AML-193 (cell line): ENCODE measurements at regions not wholly inside any gene's neighbourhood (a gene's known extent, or its start where the extent isn't known, plus 50 kb on each side); places are given as distances from the start of the nearest gene placed in this dataset.
"Not testable (repeated sequence)": the region's sequence is repeated elsewhere in the genome, so short reads cannot be mapped to it uniquely, and the experiment has no call there.

Experiments used
- DNase-seq, 2 experiments: peaks; one replicate each; lab custom pipeline; 2025; lab: John Stamatoyannopoulos, UW

- DNase-seq = no peak
Measured at GRCh38 chrX:55813150-55813549, 95.6 kb downstream of the RRAGB start.

GRCh38 chrX:55815546-55815945 is 98.0 kb downstream of the RRAGB start:
- no peak for DNase-seq

DNA sequence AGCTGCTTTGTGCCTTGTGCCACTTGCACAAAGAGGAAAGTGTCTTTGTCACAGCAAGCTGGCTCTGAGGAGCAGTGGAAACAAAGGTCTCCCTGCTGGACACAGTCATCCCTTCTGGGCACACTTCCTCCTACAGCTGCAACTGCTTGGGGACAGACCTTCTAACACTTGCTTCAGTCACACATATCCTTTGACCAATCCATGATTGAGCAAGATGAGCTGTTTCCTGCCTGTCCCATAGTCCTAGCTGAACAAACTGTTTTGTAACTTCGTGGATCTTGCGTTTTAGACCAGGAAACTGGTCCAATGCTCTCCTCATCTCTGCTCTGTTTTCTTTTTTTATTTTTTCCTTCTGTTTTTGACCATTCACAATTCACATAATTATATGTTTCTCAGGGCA is 98.5 kb downstream of the RRAGB start:
- peak; percentile 1 to 39 for DNase-seq

- no peak for DNase-seq
Measured at GRCh38 chrX:55818673-55819375, 101.3 kb downstream of the RRAGB start.

GRCh38 chrX:55839485-55839884 is 121.9 kb downstream of the RRAGB start:
- DNase-seq = no peak

GRCh38 chrX:55841962-55842752 is 124.6 kb downstream of the RRAGB start:
- DNase-seq = no peak

DNA sequence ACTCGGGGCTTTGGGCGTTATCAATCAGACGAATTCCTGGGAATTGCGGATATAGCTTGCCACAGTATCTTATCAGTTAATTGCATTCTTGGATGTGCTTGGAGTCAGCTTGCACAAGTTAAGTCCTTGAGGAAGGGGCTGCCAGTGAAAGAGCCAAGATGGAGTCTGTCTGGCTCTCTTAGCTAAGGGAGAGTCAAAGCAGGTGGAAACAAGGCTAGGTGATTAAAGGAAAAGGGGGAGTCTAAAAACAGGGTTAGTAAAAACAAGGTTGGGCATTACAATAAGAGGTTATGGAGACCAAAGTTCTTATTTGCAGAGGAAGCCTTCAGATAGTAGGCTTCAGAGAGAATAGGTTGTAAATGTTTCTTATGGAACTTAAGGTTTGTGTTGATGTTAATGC is 149.2 kb downstream of the RRAGB start:
- not testable (repeated sequence) for DNase-seq

DNA sequence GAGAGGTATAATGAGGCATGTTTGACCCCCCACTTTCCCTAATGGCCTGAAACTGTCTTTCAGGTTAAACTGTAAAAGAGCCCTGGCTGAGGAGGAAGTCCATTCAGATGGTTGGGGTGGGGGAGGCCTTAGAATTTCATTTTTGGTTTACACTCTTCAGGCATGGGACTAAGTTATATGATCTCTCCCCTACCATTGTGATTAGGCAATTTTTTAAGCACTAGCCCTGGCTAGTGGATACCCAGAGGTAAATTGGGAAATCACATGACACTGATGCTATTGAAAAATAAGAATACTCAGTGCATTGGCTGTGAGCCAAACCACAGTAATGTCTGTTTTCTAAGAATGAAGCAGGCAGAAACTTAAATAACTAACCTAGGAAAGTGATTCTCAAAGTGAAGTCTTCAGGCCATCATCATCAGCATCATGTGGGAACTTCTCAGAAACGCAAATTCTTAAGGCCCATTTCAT is 149.7 kb downstream of the RRAGB start:
- DNase-seq = no peak

GRCh38 chrX:55867708-55868107 is 150.2 kb downstream of the RRAGB start:
- no peak for DNase-seq

DNA sequence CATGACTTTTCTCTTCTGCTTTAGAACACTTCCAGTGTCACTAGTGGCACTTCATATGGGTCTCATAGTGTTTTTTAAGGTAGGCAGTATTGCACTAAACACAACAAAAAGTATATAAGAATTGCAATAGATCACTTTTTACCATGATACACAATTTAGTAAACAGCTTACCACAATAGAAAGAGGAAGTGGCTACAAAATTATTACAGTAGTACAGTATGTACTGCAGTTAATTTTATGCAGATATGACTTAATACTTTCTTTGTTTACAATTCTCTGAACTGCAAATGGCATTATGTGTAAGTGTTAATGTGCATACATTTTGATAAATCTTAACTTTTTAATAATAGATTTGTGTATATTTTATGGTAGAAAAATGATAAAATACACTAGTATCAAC is 157.3 kb downstream of the RRAGB start:
- no peak for DNase-seq

DNA sequence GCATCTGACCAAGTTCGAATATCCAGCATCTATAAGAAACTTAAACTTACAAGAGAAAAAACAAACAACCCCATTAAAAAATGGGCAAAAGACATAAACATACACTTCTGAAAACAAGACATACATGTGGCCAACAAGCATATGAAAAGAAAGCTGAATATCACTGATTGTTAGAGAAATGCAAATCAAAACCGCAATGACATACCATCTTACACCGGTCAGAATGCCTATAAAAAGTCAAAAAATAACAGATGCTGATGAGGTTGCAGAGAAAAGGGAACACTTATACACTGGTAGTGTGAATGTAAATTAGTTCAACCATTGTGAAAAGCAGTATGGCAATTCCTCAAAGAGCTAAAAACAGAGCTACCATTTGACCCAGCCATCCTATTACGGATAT is 166.0 kb downstream of the RRAGB start:
- not testable (repeated sequence) for DNase-seq

DNA sequence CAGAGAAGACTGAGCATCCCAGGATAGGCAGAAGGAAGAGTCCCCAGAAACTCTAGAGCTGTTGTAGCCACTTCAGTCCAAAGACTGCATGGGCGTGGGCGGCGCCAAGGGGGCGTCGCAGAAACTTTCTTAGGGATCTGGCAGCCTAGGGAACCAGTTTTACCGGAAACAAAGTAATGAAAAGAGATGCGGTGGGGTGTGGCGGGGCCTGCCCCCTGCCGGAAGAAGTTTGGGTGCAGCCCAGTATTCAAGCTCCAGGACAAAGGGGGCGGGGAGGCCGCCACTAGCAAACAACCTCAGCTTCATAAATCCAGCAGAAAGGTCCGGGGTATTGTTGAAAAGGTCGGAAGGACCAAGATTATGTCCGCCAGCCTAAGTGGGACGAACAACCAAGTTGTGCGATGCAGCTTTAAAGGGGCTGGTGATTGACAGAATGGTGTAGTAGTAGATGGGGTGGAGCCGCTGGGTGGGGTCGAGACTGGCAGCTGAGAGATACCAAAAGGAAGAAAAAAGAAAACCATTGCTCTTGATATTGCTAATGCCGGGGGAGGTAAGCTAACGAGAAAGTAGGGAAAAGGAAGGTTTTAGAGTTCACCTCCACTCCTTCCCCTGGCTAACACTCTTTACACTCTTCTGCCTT is 190.5 kb downstream of the RRAGB start:
- DNase-seq = peak; percentile 35 to 63

DNA sequence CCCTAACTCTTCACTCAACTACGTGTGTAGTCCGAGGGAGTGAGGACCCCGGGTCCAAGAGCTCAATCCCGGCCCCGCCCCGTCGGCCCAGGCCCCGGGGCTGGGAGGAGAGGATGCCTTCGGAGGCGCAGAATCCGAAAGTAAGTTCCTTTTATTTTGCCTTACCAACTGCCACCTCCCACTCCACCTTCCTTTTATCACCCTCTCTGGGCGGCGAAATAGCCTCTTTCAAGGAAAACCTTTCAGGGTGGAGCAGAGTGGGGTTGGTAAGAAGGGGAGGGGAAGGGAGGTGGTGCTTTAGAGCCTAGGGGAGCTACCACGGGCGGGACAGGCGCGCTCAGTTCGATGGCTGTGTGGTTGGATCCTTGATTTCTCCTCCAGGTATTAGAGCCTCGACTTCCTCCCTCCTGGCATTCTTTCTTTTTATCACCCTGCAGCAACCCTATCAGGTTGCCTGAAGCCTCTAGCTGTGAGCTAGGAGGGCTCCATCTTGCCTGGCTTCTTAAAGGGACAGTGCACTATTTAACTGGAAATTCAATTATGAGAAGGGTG is 191.2 kb downstream of the RRAGB start:
- peak in 1 of 2 experiments; percentile 4 for DNase-seq

DNA sequence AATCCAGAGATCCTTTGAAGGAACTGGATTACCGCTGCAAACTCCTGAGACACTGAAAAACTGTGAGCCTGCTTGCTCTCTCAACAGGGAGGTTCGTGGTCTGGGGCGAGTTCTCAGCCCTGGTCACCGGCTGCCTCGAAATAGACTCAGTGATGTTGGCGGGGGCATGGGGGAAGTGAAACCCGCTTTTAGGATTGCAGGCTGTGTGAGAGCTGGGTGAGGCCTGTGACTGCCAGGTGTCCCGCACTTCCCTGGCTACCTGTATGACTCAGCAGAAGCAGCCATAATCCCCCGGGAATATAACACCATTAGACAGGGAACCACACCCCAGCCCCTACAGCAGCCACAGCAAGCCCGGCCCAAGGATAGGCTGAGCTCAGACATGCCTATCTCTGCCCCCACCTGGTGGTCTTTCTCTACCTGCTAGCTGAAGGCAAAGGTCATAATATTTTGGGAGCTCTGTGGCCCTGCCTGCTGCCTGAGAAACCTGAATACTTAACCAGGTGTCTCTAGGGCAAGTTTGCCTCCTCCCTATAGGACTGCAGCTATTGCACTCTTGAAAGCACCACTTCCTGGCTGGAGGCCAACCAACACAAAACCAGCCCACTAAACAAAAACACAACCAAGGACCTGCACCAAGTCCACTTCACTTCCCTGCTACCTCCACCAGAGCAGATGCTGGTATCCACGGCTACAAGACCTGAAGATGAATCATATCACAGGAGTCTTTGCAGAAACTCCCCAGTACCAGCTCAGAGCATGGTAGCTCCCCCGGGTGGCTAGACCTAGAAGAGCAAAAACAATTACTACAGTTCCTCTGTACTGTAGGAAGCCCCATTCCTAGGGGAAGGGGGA is 202.0 kb downstream of the RRAGB start:
- no peak for DNase-seq

DNA sequence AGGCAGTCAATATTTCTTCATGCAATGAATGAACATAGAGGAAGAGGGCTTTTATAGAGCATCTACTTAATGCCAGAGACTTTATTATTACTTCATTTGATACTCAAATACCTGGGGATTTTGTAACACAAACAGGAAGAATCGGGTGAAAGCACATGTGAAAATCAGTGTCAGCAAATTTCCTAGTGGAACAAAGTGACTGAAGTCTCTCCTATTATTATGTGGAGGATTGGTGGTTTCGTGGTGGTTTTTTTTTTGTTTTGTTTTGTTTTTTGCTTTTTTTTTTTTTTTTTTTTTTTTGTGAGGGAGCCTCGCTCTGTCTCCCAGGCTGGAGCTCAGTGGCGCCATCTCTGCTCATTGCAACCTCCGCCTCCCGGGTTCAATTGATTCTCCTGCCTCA is 207.0 kb downstream of the RRAGB start:
- no peak for DNase-seq

DNA sequence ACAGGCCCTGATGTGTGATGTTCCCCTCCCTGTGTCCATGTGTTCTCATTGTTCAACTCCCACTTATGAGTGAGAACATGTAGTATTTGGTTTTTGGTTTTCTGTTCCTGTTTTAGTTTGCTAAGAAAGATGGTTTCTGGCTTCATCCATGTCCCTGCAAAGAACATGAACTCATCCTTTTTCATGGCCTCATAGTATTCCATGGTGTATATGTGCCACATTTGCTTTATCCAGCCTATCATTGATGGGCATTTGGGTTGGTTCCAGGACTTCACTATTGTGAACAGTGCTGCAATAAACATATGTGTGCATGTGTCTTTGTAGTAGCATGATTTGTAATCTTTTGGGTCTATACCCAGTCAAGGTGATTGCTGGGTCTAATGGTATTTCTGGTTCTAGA is 211.0 kb downstream of the RRAGB start:
- not testable (repeated sequence) for DNase-seq
